Lung microvascular endothelial cell (primary cell): ENCODE measurements at regions not wholly inside any gene's neighbourhood (a gene's known extent, or its start where the extent isn't known, plus 50 kb on each side); places are given as distances from the start of the nearest gene placed in this dataset.
A peak's percentile ranks its signal among the peaks of the same experiment; 100 is the strongest.

Source experiments
- DNase-seq, 2 donors: peaks; one replicate each; pipeline versions ENCODE4 v3.0.0 to v3.0.0-alpha.2; 2010; ENCODE audit warnings: low read depth in 2 of 2

DNA sequence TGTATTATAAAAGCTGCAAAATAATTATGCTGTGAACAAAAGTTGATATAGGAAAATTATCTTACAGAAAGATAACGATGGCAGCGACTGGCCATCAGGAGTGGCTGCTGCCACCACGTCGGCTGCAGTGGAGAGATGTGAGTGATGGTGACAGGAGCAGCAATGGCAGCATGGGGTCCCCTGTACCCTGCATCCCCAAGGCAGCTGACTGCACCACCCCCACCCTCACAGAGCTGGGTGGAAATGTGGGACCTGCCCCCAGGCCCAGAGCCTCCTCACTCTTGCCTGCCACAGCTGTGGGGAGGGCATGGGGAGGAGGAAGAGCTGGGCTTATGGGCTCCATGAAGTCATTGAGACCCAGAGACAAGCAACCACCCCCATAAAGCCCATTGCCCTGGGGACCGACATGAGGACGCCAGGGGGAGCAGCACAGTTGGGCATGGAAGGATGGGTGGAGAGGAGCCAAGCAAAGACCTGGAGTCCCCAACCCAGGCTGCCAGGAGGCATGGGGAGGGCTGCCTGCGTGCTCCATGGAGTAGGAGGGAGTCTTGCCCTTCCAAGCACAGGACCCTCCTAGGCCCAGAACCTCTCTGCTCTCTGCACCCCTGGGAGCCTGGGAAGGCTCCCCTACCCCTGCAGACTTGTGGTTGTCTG lies 1090.5 kb downstream of the PCDH18 start:
- no peak for DNase-seq

DNA sequence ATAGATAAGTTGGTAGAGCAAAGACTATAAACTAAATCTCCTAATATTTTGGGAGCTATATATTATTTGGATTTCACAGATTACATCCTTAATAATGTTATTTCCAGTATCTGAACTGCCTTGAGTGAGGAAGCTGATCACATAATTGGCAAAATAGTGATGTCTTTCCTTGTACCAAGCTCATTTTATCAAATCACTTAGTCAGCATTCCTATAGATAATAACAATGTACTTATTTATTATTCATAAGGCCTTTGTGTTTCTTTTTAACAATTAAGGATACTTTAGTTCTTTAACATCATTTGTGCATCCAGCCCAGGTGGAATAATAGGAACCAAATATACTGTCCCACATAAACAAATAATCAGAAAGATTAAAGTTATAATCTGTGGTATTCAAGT lies 1093.6 kb downstream of the PCDH18 start:
- no peak for DNase-seq

GRCh38 chr4:136424052-136424451 lies 1108.2 kb downstream of the PCDH18 start:
- DNase-seq = no peak

DNA sequence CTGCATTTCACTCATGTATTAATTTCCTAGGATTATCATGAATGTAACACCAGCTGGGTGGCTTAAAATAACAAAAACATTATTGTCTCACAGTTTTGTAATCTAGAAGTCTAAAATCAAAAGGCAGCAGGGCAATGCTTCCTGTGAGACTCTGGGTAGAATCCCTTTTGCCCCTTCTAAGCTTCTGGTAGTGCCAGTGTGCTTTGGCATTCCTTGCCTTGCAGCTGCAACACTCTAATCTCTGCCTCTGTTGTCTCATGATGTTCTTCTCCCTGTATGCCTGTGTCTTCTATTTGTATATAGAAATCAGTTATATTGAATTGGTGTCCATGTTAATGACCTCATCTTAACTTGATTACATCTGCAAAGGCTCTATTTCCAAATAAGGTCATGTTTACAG lies 1117.3 kb downstream of the PCDH18 start:
- no peak for DNase-seq

GRCh38 chr4:136412708-136413107 lies 1119.6 kb downstream of the PCDH18 start:
- DNase-seq = peak; percentile 13 to 86

DNA sequence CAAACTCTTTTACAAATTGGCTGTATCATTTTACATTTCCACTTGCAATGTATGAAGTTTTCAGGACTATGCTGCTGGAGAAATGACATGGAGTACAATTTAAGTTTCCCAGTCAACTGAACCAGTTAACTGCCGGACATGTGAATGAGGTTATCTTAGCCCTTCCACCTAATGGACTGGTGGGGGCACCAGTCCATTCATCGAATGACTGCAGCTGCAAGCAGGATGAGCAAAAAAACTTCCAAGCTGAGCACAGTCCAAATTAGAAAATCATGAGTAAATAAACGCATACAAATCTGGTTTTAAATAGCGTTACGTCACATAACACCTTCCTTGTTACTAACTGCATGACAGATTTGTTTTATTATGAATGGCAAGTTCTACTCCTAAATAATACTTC lies 1131.5 kb downstream of the PCDH18 start:
- peak in 1 of 2 donors; percentile 33 for DNase-seq

DNA sequence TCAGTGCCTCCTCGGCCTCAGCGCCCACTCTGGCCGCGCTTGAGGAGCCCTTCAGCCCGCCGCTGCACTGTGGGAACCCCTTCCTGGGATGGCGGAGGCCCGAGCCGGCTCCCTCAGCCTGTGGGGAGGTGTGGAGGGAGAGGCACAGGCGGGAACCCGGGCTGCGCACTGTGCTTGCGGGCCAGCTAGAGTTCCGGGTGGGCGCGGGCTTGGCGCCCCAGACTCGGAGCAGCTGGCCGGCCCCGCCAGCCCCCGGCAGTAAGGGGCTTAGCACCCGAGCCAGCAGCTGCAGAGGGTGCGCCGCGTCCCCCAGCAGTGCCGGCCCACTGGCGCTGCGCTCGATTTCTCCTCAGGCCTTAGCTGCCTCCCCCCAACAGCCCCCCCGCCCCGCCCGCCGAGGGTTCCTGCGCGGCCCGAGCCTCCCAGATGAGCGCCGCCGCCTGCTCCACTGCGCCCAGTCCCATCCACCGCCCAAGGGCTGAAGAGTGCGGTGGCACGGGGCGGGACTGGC lies 1137.0 kb downstream of the PCDH18 start:
- DNase-seq = no peak

- DNase-seq = peak in 1 of 2 donors; percentile 2
These were observed 1139.7 kb downstream of the PCDH18 start for GRCh38 chr4:136392576-136392975.

- no peak for DNase-seq
These were observed 1141.5 kb downstream of the PCDH18 start for GRCh38 chr4:136390824-136391223.

DNA sequence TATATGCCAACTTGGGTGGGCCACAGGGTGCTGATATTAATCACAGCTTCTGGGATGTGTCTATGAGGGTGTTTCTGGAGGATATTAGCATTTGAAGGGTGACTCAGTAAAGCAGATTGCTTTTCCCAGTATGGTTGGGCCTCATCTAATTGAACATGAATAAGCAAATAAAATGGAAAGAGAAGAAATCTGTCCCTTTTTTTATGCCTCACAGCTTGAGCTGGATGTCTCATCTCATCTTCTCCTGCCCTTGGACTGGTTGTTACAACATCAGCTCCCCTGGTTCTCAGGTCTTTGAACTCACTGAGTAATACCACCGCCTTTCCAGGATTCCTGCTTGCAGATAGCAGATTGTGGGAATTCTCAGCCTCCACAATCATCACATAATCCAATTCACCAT lies 1149.2 kb downstream of the PCDH18 start:
- no peak for DNase-seq

GRCh38 chr4:136371231-136371630 lies 1161.1 kb downstream of the PCDH18 start:
- DNase-seq = no peak

GRCh38 chr4:136369073-136369472 lies 1163.2 kb downstream of the PCDH18 start:
- DNase-seq = peak in 1 of 2 donors; percentile 3

DNA sequence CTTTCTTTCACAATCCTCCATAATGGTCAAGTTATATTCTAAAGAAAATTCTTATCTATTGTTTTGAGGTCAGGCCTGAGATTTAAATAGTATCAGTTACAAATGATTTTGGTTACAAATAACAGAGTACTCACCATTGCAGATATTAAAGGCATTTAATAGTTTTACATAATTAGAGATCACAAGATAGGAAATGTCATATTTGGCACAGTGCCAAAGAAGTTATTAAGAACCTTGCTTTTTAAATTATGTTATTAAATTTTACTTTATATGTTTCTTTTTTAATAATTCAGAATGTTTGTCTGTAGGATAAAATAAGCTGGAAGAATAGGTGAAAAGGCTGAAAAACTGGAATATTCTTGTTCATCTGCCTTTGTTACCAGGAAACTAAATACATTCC lies 1174.7 kb downstream of the PCDH18 start:
- DNase-seq = peak in 1 of 2 donors; percentile 15

DNA sequence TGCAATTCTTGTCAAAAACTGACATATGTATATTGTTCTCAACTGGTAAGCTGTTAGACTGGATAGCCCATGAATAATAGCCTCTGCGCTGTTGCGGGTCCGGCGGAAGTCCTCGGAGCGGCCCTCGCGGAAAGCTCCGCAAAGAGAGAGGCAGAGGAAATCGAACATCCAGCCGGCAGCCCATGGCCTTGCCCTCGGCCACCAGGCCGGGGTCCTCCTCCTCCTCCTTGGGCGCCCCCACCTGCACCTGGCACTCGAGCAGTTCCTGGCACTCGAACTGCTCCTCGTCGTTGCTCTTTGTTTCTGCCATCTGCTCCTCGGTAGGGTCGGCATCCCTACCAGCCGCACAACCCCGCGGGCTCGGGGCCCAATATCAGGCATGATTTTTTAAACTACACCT lies 1176.3 kb downstream of the PCDH18 start:
- no peak for DNase-seq

DNA sequence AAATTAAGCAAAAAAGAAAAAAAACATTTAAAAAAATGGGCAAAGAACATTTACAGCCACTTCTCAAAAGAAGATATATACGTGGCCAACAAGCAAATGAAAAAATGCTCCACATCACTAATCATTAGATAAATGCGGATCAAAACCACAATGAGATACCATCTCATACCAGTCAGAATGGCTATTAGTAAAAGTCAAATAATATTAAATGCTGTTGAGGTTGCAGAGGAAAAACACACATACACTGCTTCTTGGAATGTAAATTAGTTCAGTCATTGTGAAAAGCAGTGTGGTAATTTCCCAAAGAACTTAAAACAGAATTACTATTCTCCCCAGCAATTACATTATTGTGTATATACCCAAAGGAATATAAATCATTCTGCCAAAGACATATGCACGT lies 1189.0 kb downstream of the PCDH18 start:
- no peak for DNase-seq

- DNase-seq = peak in 1 of 2 donors; percentile 13
These were observed 1189.6 kb downstream of the PCDH18 start for GRCh38 chr4:136342666-136343065.

GRCh38 chr4:136337216-136337615 lies 1195.1 kb downstream of the PCDH18 start:
- no peak for DNase-seq

DNA sequence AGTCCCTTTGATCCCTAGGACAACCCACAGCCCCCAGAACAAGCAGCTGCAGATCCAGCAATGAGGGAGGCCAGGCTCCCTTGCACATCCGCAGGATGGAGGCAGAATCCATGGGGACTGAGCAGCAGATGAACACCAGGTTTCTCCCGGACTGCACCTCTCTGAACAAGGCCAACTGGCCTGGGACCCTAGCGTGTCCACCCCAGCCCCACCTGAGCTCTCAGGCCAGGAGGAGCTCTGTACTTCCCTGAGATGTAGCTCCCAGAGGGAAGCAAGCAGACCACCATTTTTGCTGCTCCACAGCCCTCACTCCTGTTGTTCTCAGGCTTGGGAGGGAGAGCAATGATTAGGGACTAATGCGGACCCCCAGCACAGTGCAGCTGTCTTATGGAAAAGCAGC lies 1195.8 kb downstream of the PCDH18 start:
- no peak for DNase-seq

DNA sequence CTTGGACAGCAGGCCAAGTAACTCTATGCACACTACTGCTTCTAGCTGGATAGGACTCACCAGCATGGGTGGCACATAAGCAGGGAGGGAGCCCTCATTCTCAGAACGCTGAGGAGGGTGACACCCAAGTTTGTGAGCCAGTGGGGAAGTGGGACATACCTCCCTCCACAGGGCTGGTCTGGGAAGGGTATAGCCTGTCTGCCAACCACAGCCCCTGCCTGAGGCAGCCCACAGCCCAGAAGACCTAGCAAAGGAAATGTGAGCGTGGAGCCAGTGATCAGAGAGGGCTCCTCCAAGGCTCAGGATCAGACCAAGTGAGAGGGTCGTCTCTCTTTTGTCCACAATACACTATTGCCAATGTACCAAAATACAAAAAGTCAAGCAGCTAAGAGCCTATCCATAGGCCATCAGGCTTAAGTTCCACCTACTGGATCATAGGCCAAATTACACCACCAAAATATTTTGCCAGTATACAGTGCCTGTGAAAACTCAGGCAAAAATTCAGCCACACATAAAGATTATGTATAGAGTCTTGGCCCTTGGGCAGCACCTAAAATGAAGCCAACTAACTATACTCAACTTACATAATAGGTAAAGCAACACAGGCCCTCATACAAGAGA lies 1203.1 kb downstream of the PCDH18 start:
- peak in 1 of 2 donors; percentile 14 for DNase-seq

- no peak for DNase-seq
These were observed 1204.2 kb downstream of the PCDH18 start for GRCh38 chr4:136328131-136328530.

GRCh38 chr4:136320465-136320813 lies 1211.9 kb downstream of the PCDH18 start:
- DNase-seq = no peak

- DNase-seq = no peak
These were observed 1212.4 kb downstream of the PCDH18 start for GRCh38 chr4:136319789-136320464.

- DNase-seq = peak in 1 of 2 donors; percentile 11
These were observed 1215.3 kb downstream of the PCDH18 start for GRCh38 chr4:136316961-136317360.
